Dermis blood vessel endothelial cell (primary cell): ENCODE measurements at regions not wholly inside any gene's neighbourhood (a gene's known extent, or its start where the extent isn't known, plus 50 kb on each side); places are given as distances from the start of the nearest gene placed in this dataset.
A peak's percentile ranks its signal among the peaks of the same experiment; 100 is the strongest.

ENCODE experiments used
- DNase-seq: peaks from one replicate; pipeline ENCODE4 v3.0.0; 2010

- no peak for DNase-seq
Measured at GRCh38 chr2:198325359-198325758, 521.0 kb downstream of the PLCL1 start.

GRCh38 chr2:198324071-198324470, 519.7 kb downstream of the PLCL1 start:
- DNase-seq: no peak

- no peak for DNase-seq
Measured at GRCh38 chr2:198322275-198322674, 517.9 kb downstream of the PLCL1 start.

GRCh38 chr2:198321522-198322088, 517.2 kb downstream of the PLCL1 start:
- DNase-seq: no peak

- DNase-seq: no peak
Measured at GRCh38 chr2:198316852-198317396, 512.5 kb downstream of the PLCL1 start.

- no peak for DNase-seq
Measured at GRCh38 chr2:198315791-198316630, 511.6 kb downstream of the PLCL1 start.

- DNase-seq: peak; percentile 71
Measured at GRCh38 chr2:198314559-198315153, 510.3 kb downstream of the PLCL1 start.

- no peak for DNase-seq
Measured at GRCh38 chr2:198312596-198313483, 508.4 kb downstream of the PLCL1 start.

GRCh38 chr2:198311020-198311419, 506.6 kb downstream of the PLCL1 start:
- no peak for DNase-seq

GRCh38 chr2:198309673-198310280, 505.4 kb downstream of the PLCL1 start:
- DNase-seq: peak; percentile 74

GRCh38 chr2:198309081-198309480, 504.7 kb downstream of the PLCL1 start:
- no peak for DNase-seq

- no peak for DNase-seq
Measured at GRCh38 chr2:198308368-198308767, 504.0 kb downstream of the PLCL1 start.

- no peak for DNase-seq
Measured at GRCh38 chr2:198307093-198307492, 502.7 kb downstream of the PLCL1 start.

- DNase-seq: no peak
Measured at GRCh38 chr2:198304859-198305258, 500.5 kb downstream of the PLCL1 start.

- no peak for DNase-seq
Measured at GRCh38 chr2:198297350-198297749, 493.0 kb downstream of the PLCL1 start.

GRCh38 chr2:198296665-198297308, 492.4 kb downstream of the PLCL1 start:
- peak; percentile 76 for DNase-seq

- no peak for DNase-seq
Measured at GRCh38 chr2:198293281-198293680, 488.9 kb downstream of the PLCL1 start.

GRCh38 chr2:198289811-198290210, 485.4 kb downstream of the PLCL1 start:
- no peak for DNase-seq

- DNase-seq: no peak
Measured at GRCh38 chr2:198287706-198288105, 483.3 kb downstream of the PLCL1 start.

GRCh38 chr2:198285216-198285615, 480.8 kb downstream of the PLCL1 start:
- DNase-seq: no peak

GRCh38 chr2:198283146-198283545, 478.8 kb downstream of the PLCL1 start:
- DNase-seq: no peak

- no peak for DNase-seq
Measured at GRCh38 chr2:198282061-198282460, 477.7 kb downstream of the PLCL1 start.
